ENCODE measurements at regions not wholly inside any gene's neighbourhood (a gene's known extent, or its start where the extent isn't known, plus 50 kb on each side); places are given as distances from the start of the nearest gene placed in this dataset.

DNA sequence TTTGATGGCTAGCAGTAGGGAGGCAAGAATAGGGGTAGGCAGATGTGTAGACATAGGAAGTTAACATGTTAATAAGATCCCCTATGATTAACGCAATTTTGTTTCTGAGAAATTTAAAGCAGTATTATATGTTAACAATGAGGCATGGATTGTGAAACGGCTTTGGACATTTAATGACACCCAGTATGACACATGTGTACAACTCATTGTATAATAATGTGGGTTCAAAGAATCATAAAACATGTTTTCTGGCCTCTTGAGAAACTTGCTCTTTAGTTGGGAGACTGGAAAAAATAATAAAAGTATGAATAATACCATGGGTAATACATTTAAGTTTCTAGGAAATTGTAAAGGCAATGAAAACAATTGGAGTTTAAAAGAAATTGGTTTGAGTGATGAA lies 332.1 kb upstream of the CDH20 start:
- H3K4me1 Mint-ChIP-seq (ENCODE audit: unreplicated experiment) = no peaks in the 10 kb centered on the region

DNA sequence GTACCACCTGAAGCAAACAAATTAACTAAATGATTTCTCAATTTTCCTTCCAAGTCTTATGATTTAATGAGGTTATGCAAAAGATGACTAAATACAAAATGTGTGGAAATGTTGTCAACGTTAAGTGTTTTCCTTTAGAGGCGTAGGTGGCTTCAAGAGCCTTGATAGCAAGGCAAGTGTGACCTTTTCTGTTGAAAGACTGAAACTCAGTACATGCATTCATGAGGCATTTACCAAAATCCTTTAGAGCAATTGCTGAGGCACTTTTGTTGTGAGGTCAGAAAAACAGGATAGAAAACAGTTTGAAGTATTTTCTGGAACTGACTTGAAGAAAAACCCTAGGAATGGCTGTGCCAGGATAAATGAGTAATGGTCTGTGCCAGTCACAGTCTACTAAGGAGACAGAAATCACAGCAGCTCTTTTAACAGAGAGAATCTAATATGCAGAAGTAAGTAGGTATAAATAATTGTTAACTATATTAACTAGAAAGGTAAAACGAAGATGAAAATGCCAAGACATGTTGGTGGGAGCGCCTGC lies 326.5 kb upstream of the CDH20 start:
- Mint-ChIP-seq H3K36me3 (ENCODE audit: low read depth, unreplicated experiment) (no peaks in the 10 kb centered on the region), H3K4me3 (ENCODE audit: unreplicated experiment) (no peak overlapping the region), H3K9me3 (ENCODE audit: unreplicated experiment) (no peaks in the 10 kb centered on the region), H3K27ac (ENCODE audit: unreplicated experiment) (no peak overlapping the region), H3K27me3 (ENCODE audit: unreplicated experiment) (peaks cover 4% of the 10 kb centered on the region), H3K4me1 (ENCODE audit: unreplicated experiment) (no peaks in the 10 kb centered on the region)
- TF ChIP-seq, protein P1, sequence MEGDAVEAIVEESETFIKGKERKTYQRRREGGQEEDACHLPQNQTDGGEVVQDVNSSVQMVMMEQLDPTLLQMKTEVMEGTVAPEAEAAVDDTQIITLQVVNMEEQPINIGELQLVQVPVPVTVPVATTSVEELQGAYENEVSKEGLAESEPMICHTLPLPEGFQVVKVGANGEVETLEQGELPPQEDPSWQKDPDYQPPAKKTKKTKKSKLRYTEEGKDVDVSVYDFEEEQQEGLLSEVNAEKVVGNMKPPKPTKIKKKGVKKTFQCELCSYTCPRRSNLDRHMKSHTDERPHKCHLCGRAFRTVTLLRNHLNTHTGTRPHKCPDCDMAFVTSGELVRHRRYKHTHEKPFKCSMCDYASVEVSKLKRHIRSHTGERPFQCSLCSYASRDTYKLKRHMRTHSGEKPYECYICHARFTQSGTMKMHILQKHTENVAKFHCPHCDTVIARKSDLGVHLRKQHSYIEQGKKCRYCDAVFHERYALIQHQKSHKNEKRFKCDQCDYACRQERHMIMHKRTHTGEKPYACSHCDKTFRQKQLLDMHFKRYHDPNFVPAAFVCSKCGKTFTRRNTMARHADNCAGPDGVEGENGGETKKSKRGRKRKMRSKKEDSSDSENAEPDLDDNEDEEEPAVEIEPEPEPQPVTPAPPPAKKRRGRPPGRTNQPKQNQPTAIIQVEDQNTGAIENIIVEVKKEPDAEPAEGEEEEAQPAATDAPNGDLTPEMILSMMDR (IDR thresholded peaks at IDR 0.05; ENCODE audit: unreplicated experiment) = no peak
- no peak for DNase-seq (ENCODE audit: low spot score)

More for the DNA sequence above, 332.1 kb upstream of the CDH20 start:
- Mint-ChIP-seq H3K27ac (ENCODE audit: unreplicated experiment) (no peak overlapping the region), H3K4me3 (ENCODE audit: unreplicated experiment) (no peak overlapping the region), H3K9me3 (ENCODE audit: unreplicated experiment) (no peaks in the 10 kb centered on the region), H3K27me3 (ENCODE audit: unreplicated experiment) (no peaks in the 10 kb centered on the region), H3K36me3 (ENCODE audit: low read depth, unreplicated experiment) (no peaks in the 10 kb centered on the region)
- TF ChIP-seq, protein P1 (IDR thresholded peaks at IDR 0.05; ENCODE audit: unreplicated experiment) = no peak
- DNase-seq (ENCODE audit: low spot score) = no peak

DNA sequence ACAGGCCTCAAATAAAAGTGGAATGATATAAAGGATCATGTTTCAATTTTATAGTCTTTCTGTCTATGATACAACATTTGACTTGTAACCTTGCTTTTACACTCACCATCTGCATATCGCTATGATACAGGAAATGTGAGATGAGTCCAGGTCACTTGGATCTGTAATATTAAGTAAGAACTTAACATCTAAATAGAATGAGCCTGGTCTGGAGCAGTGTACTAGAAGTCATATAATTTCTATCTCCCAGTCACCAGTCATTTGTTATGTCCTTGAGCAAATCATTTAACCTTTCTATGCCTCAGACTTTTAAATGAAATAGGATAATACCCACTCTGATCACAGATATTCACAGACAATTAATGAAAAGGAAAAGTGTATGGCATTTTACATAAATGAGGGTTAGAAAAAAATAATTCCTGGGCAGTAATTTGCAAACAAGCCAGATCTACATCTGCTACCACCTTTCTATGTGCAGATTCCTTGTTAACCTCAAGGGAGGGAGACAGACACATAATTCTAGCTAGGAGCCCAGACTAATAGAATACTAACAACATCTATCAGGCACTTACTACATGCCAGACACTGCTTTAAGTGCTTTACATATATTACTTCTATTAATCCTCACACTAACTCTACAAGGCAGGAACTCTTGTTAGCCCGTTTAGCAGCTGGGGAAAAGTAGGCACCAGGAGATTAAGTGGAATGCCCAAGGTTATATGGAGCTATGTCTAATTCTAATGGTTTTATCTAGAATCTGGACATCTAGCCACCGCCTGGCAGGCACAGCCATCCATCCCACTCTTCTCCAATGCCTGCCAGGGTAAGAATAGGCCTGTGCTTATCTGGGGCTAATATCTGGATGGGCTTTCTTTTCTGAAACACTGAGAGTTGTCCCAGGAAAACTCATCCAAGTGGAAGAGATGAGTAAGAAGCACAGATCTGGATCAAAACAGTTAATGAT lies 313.6 kb upstream of the CDH20 start:
- H3K4me1 Mint-ChIP-seq (ENCODE audit: unreplicated experiment) = no peaks in the 10 kb centered on the region
- no peaks in the 10 kb centered on the region for H3K9me3 Mint-ChIP-seq (ENCODE audit: unreplicated experiment)
- no peak overlapping the region for H3K27ac Mint-ChIP-seq (ENCODE audit: unreplicated experiment)
- H3K4me3 Mint-ChIP-seq (ENCODE audit: unreplicated experiment) = no peak overlapping the region
- TF ChIP-seq, protein P1 (IDR thresholded peaks at IDR 0.05; ENCODE audit: unreplicated experiment) = no peak
- DNase-seq (ENCODE audit: low spot score) = no peak
- no peaks in the 10 kb centered on the region for H3K36me3 Mint-ChIP-seq (ENCODE audit: low read depth, unreplicated experiment)
- no peaks in the 10 kb centered on the region for H3K27me3 Mint-ChIP-seq (ENCODE audit: unreplicated experiment)

DNA sequence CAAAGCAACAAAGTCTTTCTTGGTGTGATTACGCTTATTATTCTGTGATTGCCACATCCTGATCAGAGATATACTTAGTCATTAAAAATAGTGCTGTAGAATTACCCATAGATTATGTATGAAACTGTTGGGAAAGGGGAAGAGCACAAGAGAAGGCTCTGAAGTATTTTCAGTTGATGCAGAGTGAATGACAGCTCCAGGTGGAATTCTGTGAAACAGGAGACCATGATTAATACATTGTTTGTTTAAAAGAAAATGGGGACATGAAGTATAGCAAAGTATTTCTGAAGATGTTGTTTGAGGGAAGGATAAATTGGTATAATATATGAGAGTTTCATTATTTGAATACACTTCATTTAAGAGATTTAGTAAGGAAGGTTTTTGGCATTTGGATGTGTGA lies 307.6 kb upstream of the CDH20 start:
- H3K27ac Mint-ChIP-seq (ENCODE audit: unreplicated experiment) = no peak overlapping the region
- no peak for DNase-seq (ENCODE audit: low spot score)
- H3K4me3 Mint-ChIP-seq (ENCODE audit: unreplicated experiment) = no peak overlapping the region
- no peaks in the 10 kb centered on the region for H3K27me3 Mint-ChIP-seq (ENCODE audit: unreplicated experiment)
- TF ChIP-seq, protein P1 (IDR thresholded peaks at IDR 0.05; ENCODE audit: unreplicated experiment) = no peak
- no peaks in the 10 kb centered on the region for H3K9me3 Mint-ChIP-seq (ENCODE audit: unreplicated experiment)
- H3K36me3 Mint-ChIP-seq (ENCODE audit: low read depth, unreplicated experiment) = no peaks in the 10 kb centered on the region
- no peaks in the 10 kb centered on the region for H3K4me1 Mint-ChIP-seq (ENCODE audit: unreplicated experiment)

DNA sequence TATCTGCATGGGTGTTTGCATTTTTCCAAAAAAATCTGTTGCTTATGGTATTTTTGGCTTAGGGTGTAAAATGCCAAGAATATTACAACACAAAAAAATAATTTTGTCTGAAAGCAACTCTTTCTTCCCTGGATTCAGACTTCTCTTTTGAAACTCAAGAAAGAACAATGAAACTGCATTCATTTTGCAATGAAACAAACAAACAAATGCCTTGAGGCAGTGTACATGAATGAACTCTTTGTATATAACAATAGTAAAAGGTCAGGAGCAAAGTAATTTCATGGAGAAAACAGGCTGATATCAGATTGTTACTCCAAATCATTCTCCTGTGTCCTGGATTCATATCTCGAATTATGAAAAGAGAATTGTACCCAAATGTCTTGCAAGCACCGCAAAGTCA lies 301.6 kb upstream of the CDH20 start:
- no peak for DNase-seq (ENCODE audit: low spot score)

More for the DNA sequence above, 301.6 kb upstream of the CDH20 start:
- Mint-ChIP-seq H3K4me1 (ENCODE audit: unreplicated experiment) (no peaks in the 10 kb centered on the region), H3K36me3 (ENCODE audit: low read depth, unreplicated experiment) (no peaks in the 10 kb centered on the region), H3K27ac (ENCODE audit: unreplicated experiment) (no peak overlapping the region), H3K9me3 (ENCODE audit: unreplicated experiment) (no peaks in the 10 kb centered on the region), H3K27me3 (ENCODE audit: unreplicated experiment) (no peaks in the 10 kb centered on the region), H3K4me3 (ENCODE audit: unreplicated experiment) (no peak overlapping the region)
- TF ChIP-seq, protein P1 (IDR thresholded peaks at IDR 0.05; ENCODE audit: unreplicated experiment) = no peak

Data from endothelial cell (in vitro differentiated cells).